ENCODE measurements at regions not wholly inside any gene's neighbourhood (a gene's known extent, or its start where the extent isn't known, plus 50 kb on each side); places are given as distances from the start of the nearest gene placed in this dataset.

DNA sequence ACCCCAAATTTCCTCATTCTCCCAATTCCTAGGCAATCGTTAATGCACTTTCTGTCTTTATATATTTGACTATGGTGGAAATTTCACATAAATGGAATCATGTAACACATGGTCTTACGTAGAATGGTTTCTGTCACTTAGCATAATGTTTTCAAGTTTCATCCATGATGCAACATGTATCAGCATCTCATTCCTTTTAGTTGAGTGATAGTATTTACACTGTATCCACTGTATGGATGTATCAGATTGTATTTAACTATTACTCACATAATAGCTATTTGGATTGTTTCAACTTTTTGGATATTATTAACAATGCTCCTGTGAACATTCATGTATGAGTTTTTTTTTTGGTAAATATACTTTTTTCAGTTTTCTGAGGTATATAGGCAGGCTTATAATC, 982.3 kb upstream of the DDX18 start:
- TF ChIP-seq POLR2AphosphoS5 (IDR thresholded peaks at IDR 0.05; ENCODE audit: insufficient read depth, low read depth, low read length) (no peak), POLR2A (IDR thresholded peaks at IDR 0.05; ENCODE audit: low read depth, low read length) (no peak)
- TF ChIP-seq, protein P1, sequence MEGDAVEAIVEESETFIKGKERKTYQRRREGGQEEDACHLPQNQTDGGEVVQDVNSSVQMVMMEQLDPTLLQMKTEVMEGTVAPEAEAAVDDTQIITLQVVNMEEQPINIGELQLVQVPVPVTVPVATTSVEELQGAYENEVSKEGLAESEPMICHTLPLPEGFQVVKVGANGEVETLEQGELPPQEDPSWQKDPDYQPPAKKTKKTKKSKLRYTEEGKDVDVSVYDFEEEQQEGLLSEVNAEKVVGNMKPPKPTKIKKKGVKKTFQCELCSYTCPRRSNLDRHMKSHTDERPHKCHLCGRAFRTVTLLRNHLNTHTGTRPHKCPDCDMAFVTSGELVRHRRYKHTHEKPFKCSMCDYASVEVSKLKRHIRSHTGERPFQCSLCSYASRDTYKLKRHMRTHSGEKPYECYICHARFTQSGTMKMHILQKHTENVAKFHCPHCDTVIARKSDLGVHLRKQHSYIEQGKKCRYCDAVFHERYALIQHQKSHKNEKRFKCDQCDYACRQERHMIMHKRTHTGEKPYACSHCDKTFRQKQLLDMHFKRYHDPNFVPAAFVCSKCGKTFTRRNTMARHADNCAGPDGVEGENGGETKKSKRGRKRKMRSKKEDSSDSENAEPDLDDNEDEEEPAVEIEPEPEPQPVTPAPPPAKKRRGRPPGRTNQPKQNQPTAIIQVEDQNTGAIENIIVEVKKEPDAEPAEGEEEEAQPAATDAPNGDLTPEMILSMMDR (IDR thresholded peaks at IDR 0.05; ENCODE audit: extremely low read depth in 1 of 2, insufficient read depth in 1 of 2, low read depth in 1 of 2, low read length in 2 of 2) = no peak
